SU-DHL-6 (cell line): ENCODE measurements at regions not wholly inside any gene's neighbourhood (a gene's known extent, or its start where the extent isn't known, plus 50 kb on each side); places are given as distances from the start of the nearest gene placed in this dataset.
"Not testable (repeated sequence)": the region's sequence is repeated elsewhere in the genome, so short reads cannot be mapped to it uniquely, and the experiment has no call there.

ENCODE experiments used
- H2AFZ ChIP-seq: fragments of 200-600 bp; sonication (generic); 2 replicates; pipeline ENCODE4 v1.6.1; 2014; ENCODE audit warnings: low read depth, mild to moderate bottlenecking, moderate library complexity, mixed read lengths, antibody characterized with exemption, low read length; ENCODE audit not compliant: severe bottlenecking
- H3F3A ChIP-seq: fragments of 200-600 bp; shearing (Covaris generic); 2 replicates; pipeline ENCODE4 v1.6.0; 2016; ENCODE audit warnings: antibody characterized with exemption, mild to moderate bottlenecking; ENCODE audit not compliant: insufficient read depth
- H3K27ac ChIP-seq: fragments of 200-600 bp; sonication (generic); 2 replicates; pipeline ENCODE4 v1.5.1; 2016; ENCODE audit warnings: low read depth, mild to moderate bottlenecking, low read length, moderate library complexity, mixed read lengths
- H3K27me3 ChIP-seq: fragments of 200-600 bp; sonication (generic), shearing (Covaris generic); 2 replicates; pipeline ENCODE4 v1.6.0; 2014; ENCODE audit warnings: mild to moderate bottlenecking, low read length
- H3K36me3 ChIP-seq: fragments of 200-600 bp; sonication (generic); 2 replicates; pipeline ENCODE4 v1.6.1; 2014; ENCODE audit warnings: mild to moderate bottlenecking, low read length, mixed read lengths
- H3K4me2 ChIP-seq: fragments of 300-600, 200-600 bp; shearing (Covaris generic), sonication (generic); 2 replicates; pipeline ENCODE4 v1.6.0; 2014; ENCODE audit warnings: low read length, low read depth, mild to moderate bottlenecking; ENCODE audit not compliant: poor library complexity, severe bottlenecking
- H3K4me3 ChIP-seq: fragments of 200-600 bp; sonication (generic); 2 replicates; pipeline ENCODE4 v1.5.1; 2014; ENCODE audit warnings: antibody characterized with exemption, low read length, mild to moderate bottlenecking, mixed read lengths; ENCODE audit not compliant: insufficient read depth, poor library complexity, severe bottlenecking
- H3K79me2 ChIP-seq: fragments of 200-600 bp; sonication (generic); 2 replicates; pipeline ENCODE4 v1.6.1; 2014; ENCODE audit warnings: mild to moderate bottlenecking, low read length, moderate library complexity; ENCODE audit not compliant: insufficient read depth
- H3K9ac ChIP-seq: fragments of 200-600 bp; sonication (generic); 2 replicates; pipeline ENCODE4 v1.7.0; 2014; ENCODE audit warnings: mild to moderate bottlenecking, low read length
- H3K9me2 ChIP-seq: fragments of 200-600 bp; sonication (generic); replicated peaks from 2 replicates; pipeline ENCODE4 v1.6.1; 2014; ENCODE audit warnings: low read length; ENCODE audit not compliant: insufficient read depth
- H3K9me3 ChIP-seq: fragments of 200-600 bp; sonication (generic); 2 replicates; pipeline ENCODE4 v1.6.1; 2014; ENCODE audit warnings: low read length, mixed read lengths; ENCODE audit not compliant: insufficient read depth
- H4K20me1 ChIP-seq: fragments of 200-600 bp; sonication (generic); 2 replicates; pipeline ENCODE4 v1.6.1; 2014; ENCODE audit warnings: low read depth, mild to moderate bottlenecking, antibody characterized with exemption, low read length, moderate library complexity, mixed read lengths
- CTCF ChIP-seq: fragments of 200-600 bp; sonication (generic); IDR thresholded peaks from one replicate; pipeline ENCODE4 v1.5.1; 2017; ENCODE audit warnings: antibody characterized with exemption, mild to moderate bottlenecking, low read length, moderate library complexity; ENCODE audit not compliant: insufficient read depth, poor library complexity, severe bottlenecking
- EZH2phosphoT487 ChIP-seq: fragments of 200-600 bp; sonication (generic), shearing (Covaris generic); conservative IDR thresholded peaks from 2 replicates; pipeline ENCODE4 v1.6.1; 2018; ENCODE audit warnings: mild to moderate bottlenecking, antibody characterized with exemption, low read length, moderate library complexity, mixed read lengths

GRCh38 chr11:23473782-23474181, 613.5 kb upstream of the CCDC179 start:
- TF ChIP-seq EZH2phosphoT487 (no peak), CTCF (no peak)
- H3K9ac ChIP-seq: no peak overlapping the region
- no peaks in the 10 kb centered on the region for H3F3A ChIP-seq
- H3K27me3 ChIP-seq: no peaks in the 10 kb centered on the region
- no peaks in the 10 kb centered on the region for H3K9me3 ChIP-seq
- no peak overlapping the region for H2AFZ ChIP-seq
- no peaks in the 10 kb centered on the region; the same call in 1 of the 2 replicates for H3K36me3 ChIP-seq
- no peaks in the 10 kb centered on the region for H3K9me2 ChIP-seq
- H3K4me3 ChIP-seq: no peak overlapping the region
- no peak overlapping the region for H3K4me2 ChIP-seq
- no peaks in the 10 kb centered on the region for H3K79me2 ChIP-seq
- no peak overlapping the region for H3K27ac ChIP-seq
- H4K20me1 ChIP-seq: no peaks in the 10 kb centered on the region

- no peak overlapping the region for H3K27ac ChIP-seq
- no peaks in the 10 kb centered on the region for H3K27me3 ChIP-seq
- TF ChIP-seq EZH2phosphoT487 (no peak), CTCF (no peak)
- no peaks in the 10 kb centered on the region for H3K36me3 ChIP-seq
- H3K4me3 ChIP-seq: no peak overlapping the region
- H3K9me3 ChIP-seq: no peaks in the 10 kb centered on the region
- H3K79me2 ChIP-seq: no peaks in the 10 kb centered on the region
- H3F3A ChIP-seq: no peaks in the 10 kb centered on the region
- no peak overlapping the region for H3K9ac ChIP-seq
- no peak overlapping the region for H2AFZ ChIP-seq
- H4K20me1 ChIP-seq: no peaks in the 10 kb centered on the region
- H3K9me2 ChIP-seq: no peaks in the 10 kb centered on the region
- H3K4me2 ChIP-seq: no peak overlapping the region
Measured at GRCh38 chr11:23480736-23481135, 620.5 kb upstream of the CCDC179 start.

- not testable (repeated sequence) for H3K9me2 ChIP-seq
Measured at GRCh38 chr11:23484146-23484545, 623.9 kb upstream of the CCDC179 start.

GRCh38 chr11:23484618-23485017, 624.3 kb upstream of the CCDC179 start:
- H3K9me2 ChIP-seq, H3K9me3 ChIP-seq, H3K9ac ChIP-seq, H2AFZ ChIP-seq, H3K27me3 ChIP-seq, H3K4me2 ChIP-seq, H3K4me3 ChIP-seq, H3F3A ChIP-seq, H3K27ac ChIP-seq, H3K36me3 ChIP-seq, H4K20me1 ChIP-seq, H3K79me2 ChIP-seq: not testable (repeated sequence)

More at GRCh38 chr11:23484146-23484545, 623.9 kb upstream of the CCDC179 start:
- not testable (repeated sequence) for H3F3A ChIP-seq, H4K20me1 ChIP-seq, H3K79me2 ChIP-seq, H3K9me3 ChIP-seq, H2AFZ ChIP-seq, H3K9ac ChIP-seq, H3K4me2 ChIP-seq, H3K36me3 ChIP-seq, H3K4me3 ChIP-seq, H3K27ac ChIP-seq, H3K27me3 ChIP-seq
